HL-60 (cell line): ENCODE measurements at regions not wholly inside any gene's neighbourhood (a gene's known extent, or its start where the extent isn't known, plus 50 kb on each side); places are given as distances from the start of the nearest gene placed in this dataset.

ENCODE experiments used
- REST ChIP-seq: IDR thresholded peaks from 2 replicates; pipeline ENCODE4 v1.6.1; 2012; ENCODE audit warnings: low read depth; ENCODE audit not compliant: insufficient replicate concordance
- SPI1 ChIP-seq: IDR thresholded peaks from 2 replicates; pipeline ENCODE4 v1.6.1; 2012; ENCODE audit warnings: low read depth, mild to moderate bottlenecking, borderline replicate concordance

GRCh38 chr18:78855188-78855587, 124.4 kb upstream of the SALL3 start:
- TF ChIP-seq SPI1 = no peak
- TF ChIP-seq REST = no peak
